GM12865 (cell line): ENCODE measurements at regions not wholly inside any gene's neighbourhood (a gene's known extent, or its start where the extent isn't known, plus 50 kb on each side); places are given as distances from the start of the nearest gene placed in this dataset.

Experiments
- DNase-seq: peaks from one replicate; pipeline ENCODE4 v3.0.0; 2010; ENCODE audit warnings: low read depth
- H3K4me3 ChIP-seq: 2 replicates; pipeline ENCODE4 v1.5.1; 2011; ENCODE audit warnings: mild to moderate bottlenecking, low read depth, low read length, control low read depth
- CTCF ChIP-seq: IDR thresholded peaks from 2 replicates; pipeline ENCODE4 v1.5.1; 2011; ENCODE audit warnings: low read length, control low read depth, low read depth, inconsistent platforms; ENCODE audit not compliant: insufficient read depth; ENCODE audit errors: missing control alignments

- DNase-seq, result no peak
- no peak overlapping the region for H3K4me3 ChIP-seq
- no peak for TF ChIP-seq CTCF
Observed at GRCh38 chr16:64440005-64440404, 681.9 kb downstream of the CDH11 start.

GRCh38 chr16:64437706-64438324 lies 684.0 kb downstream of the CDH11 start:
- no peak for DNase-seq
- H3K4me3 ChIP-seq, result no peak overlapping the region
- no peak for TF ChIP-seq CTCF

- no peak overlapping the region for H3K4me3 ChIP-seq
- no peak for DNase-seq
- TF ChIP-seq CTCF, result no peak
Observed at GRCh38 chr16:64434526-64435069, 687.3 kb downstream of the CDH11 start.

GRCh38 chr16:64428463-64429113 lies 693.3 kb downstream of the CDH11 start:
- no peak for DNase-seq
- H3K4me3 ChIP-seq, result no peak overlapping the region
- TF ChIP-seq CTCF, result no peak

GRCh38 chr16:64426131-64426666 lies 695.7 kb downstream of the CDH11 start:
- DNase-seq, result no peak
- TF ChIP-seq CTCF, result no peak

GRCh38 chr16:64425381-64425780 lies 696.5 kb downstream of the CDH11 start:
- H3K4me3 ChIP-seq, result no peak overlapping the region
- TF ChIP-seq CTCF, result no peak
- no peak for DNase-seq

More at GRCh38 chr16:64426131-64426666, 695.7 kb downstream of the CDH11 start:
- H3K4me3 ChIP-seq, result no peak overlapping the region
